ENCODE measurements at regions not wholly inside any gene's neighbourhood (a gene's known extent, or its start where the extent isn't known, plus 50 kb on each side); places are given as distances from the start of the nearest gene placed in this dataset.

DNA sequence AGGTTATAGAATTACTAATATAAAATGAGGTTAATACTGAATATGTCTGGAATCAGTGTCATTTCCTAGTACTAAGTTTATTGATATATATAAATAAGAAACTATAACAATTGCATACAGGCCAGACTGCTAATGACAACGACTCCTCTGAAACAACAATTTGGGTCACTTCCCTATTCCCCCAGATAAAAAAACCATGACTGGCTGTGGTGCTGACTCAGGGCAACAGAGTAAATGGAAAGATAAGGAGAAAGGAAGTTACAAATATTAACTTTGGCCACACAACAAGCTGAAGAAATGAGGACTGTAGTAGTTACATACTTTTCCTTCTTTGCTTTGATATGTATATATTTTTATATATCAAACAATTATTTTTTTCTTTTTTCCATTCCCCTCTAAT lies 263.7 kb upstream of the PCDH9 start:
- TF ChIP-seq, protein P1, sequence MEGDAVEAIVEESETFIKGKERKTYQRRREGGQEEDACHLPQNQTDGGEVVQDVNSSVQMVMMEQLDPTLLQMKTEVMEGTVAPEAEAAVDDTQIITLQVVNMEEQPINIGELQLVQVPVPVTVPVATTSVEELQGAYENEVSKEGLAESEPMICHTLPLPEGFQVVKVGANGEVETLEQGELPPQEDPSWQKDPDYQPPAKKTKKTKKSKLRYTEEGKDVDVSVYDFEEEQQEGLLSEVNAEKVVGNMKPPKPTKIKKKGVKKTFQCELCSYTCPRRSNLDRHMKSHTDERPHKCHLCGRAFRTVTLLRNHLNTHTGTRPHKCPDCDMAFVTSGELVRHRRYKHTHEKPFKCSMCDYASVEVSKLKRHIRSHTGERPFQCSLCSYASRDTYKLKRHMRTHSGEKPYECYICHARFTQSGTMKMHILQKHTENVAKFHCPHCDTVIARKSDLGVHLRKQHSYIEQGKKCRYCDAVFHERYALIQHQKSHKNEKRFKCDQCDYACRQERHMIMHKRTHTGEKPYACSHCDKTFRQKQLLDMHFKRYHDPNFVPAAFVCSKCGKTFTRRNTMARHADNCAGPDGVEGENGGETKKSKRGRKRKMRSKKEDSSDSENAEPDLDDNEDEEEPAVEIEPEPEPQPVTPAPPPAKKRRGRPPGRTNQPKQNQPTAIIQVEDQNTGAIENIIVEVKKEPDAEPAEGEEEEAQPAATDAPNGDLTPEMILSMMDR (IDR thresholded peaks at IDR 0.05) = no peak
- TF ChIP-seq POLR2A (IDR thresholded peaks at IDR 0.05) = no peak

Data from heart left ventricle (tissue), 13 donors.